ENCODE measurements at regions not wholly inside any gene's neighbourhood (a gene's known extent, or its start where the extent isn't known, plus 50 kb on each side); places are given as distances from the start of the nearest gene placed in this dataset.

GRCh38 chr5:13551645-13552044, 392.8 kb downstream of the DNAH5 start:
- no peaks in the 10 kb centered on the region for H4K20me1 ChIP-seq (ENCODE audit: insufficient read depth, poor library complexity, severe bottlenecking)
- no peaks in the 10 kb centered on the region for H3K36me3 ChIP-seq (replicated peaks; ENCODE audit: insufficient read depth, low read depth)
- no peak overlapping the region for H3K4me2 ChIP-seq
- H3K79me2 ChIP-seq, result no peaks in the 10 kb centered on the region
- H3K27ac ChIP-seq, result no peak overlapping the region
- H3K9me2 ChIP-seq (replicated peaks; ENCODE audit: insufficient read depth), result no peaks in the 10 kb centered on the region
- DNase-seq (ENCODE audit: low spot score), result no peak
- H3K4me1 ChIP-seq (ENCODE audit: insufficient read depth), result no peaks in the 10 kb centered on the region
- H3K27me3 ChIP-seq, result no peaks in the 10 kb centered on the region
- no peaks in the 10 kb centered on the region for H3K9me3 ChIP-seq (ENCODE audit: low read depth)
- no peak overlapping the region for H2AFZ ChIP-seq
- TF ChIP-seq CTCF (IDR thresholded peaks at IDR 0.05; ENCODE audit: poor library complexity) (no peak), EZH2phosphoT487 (IDR thresholded peaks at IDR 0.05; ENCODE audit: low read depth, severe bottlenecking, unreplicated experiment) (no peak), EZH2 (IDR thresholded peaks at IDR 0.05; ENCODE audit: borderline replicate concordance) (no peak)
- WGBS (ENCODE audit: low lambda C conversion rate, missing lambda C conversion rate), result 63% methylated on average over 2 of the region's 2 CpGs
- no peak overlapping the region for H3K4me3 ChIP-seq

- no peaks in the 10 kb centered on the region for H3K9me2 ChIP-seq (replicated peaks; ENCODE audit: insufficient read depth)
- TF ChIP-seq CTCF (IDR thresholded peaks at IDR 0.05; ENCODE audit: poor library complexity) (no peak), EZH2phosphoT487 (IDR thresholded peaks at IDR 0.05; ENCODE audit: low read depth, severe bottlenecking, unreplicated experiment) (no peak), EZH2 (IDR thresholded peaks at IDR 0.05; ENCODE audit: borderline replicate concordance) (no peak)
- no peak for DNase-seq (ENCODE audit: low spot score)
- no peaks in the 10 kb centered on the region for H3K36me3 ChIP-seq (replicated peaks; ENCODE audit: insufficient read depth, low read depth)
- no peaks in the 10 kb centered on the region for H4K20me1 ChIP-seq (ENCODE audit: insufficient read depth, poor library complexity, severe bottlenecking)
- H3K4me3 ChIP-seq, result no peak overlapping the region
- H3K9me3 ChIP-seq (ENCODE audit: low read depth), result no peaks in the 10 kb centered on the region
- WGBS (ENCODE audit: low lambda C conversion rate, missing lambda C conversion rate), result 82% methylated on average over 2 of the region's 2 CpGs
- H3K27me3 ChIP-seq, result no peaks in the 10 kb centered on the region
- no peak overlapping the region for H2AFZ ChIP-seq
- H3K79me2 ChIP-seq, result no peaks in the 10 kb centered on the region
- no peak overlapping the region for H3K4me2 ChIP-seq
- H3K27ac ChIP-seq, result no peak overlapping the region
- H3K4me1 ChIP-seq (ENCODE audit: insufficient read depth), result no peaks in the 10 kb centered on the region
Observed at GRCh38 chr5:13540168-13540750, 404.2 kb downstream of the DNAH5 start.

- Histone ChIP-seq H4K20me1 (ENCODE audit: insufficient read depth, poor library complexity, severe bottlenecking) (no peaks in the 10 kb centered on the region), H3K9me3 (ENCODE audit: low read depth) (no peaks in the 10 kb centered on the region), H3K4me2 (no peak overlapping the region), H3K4me3 (no peak overlapping the region), H3K79me2 (no peaks in the 10 kb centered on the region), H2AFZ (no peak overlapping the region), H3K4me1 (ENCODE audit: insufficient read depth) (no peaks in the 10 kb centered on the region), H3K36me3 (replicated peaks; ENCODE audit: insufficient read depth, low read depth) (no peaks in the 10 kb centered on the region), H3K27ac (no peak overlapping the region), H3K27me3 (no peaks in the 10 kb centered on the region), H3K9me2 (replicated peaks; ENCODE audit: insufficient read depth) (no peaks in the 10 kb centered on the region)
- 84% methylated on average over 5 of the region's 5 CpGs for WGBS (ENCODE audit: low lambda C conversion rate, missing lambda C conversion rate)
- DNase-seq (ENCODE audit: low spot score), result no peak
- TF ChIP-seq CTCF (IDR thresholded peaks at IDR 0.05; ENCODE audit: poor library complexity), result no peak
- TF ChIP-seq EZH2phosphoT487 (IDR thresholded peaks at IDR 0.05; ENCODE audit: low read depth, severe bottlenecking, unreplicated experiment), result no peak
- TF ChIP-seq EZH2 (IDR thresholded peaks at IDR 0.05; ENCODE audit: borderline replicate concordance), result no peak
Observed at GRCh38 chr5:13536933-13537332, 407.6 kb downstream of the DNAH5 start.

All from hepatocyte (in vitro differentiated cells).